ENCODE measurements at regions not wholly inside any gene's neighbourhood (a gene's known extent, or its start where the extent isn't known, plus 50 kb on each side); places are given as distances from the start of the nearest gene placed in this dataset.
"Not testable (repeated sequence)": the region's sequence is repeated elsewhere in the genome, so short reads cannot be mapped to it uniquely, and the experiment has no call there.

DNA sequence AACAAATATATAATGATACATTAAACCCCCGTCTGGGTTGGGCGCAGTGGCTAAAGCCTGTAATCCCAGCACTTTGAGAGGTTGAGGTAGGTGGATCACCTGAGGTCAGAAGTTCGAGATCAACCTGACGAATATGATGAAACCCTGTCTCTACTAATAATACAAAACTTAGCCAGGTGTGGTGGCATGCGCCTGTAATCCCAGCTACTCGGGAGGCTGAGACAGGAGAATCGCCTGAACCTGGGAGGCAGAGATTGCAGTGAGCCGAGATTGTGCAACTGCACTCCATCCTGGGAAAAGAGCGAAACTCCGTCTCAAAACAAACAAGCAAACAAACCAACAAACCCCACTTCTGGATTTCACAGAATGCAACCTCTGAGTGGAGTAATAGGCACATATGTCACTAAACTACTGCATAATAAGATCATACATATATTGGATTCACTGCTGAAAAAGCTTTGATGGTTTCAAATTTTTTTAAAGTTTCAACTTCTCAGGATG is 718.2 kb downstream of the SI start:
- Histone ChIP-seq H3K4me1 (ENCODE audit: control insufficient read depth in 1 of 2, low read depth in 2 of 2) (no peaks in the 10 kb centered on the region), H3K27ac (no peak overlapping the region), H3K36me3 (no peaks in the 10 kb centered on the region), H3K27me3 (replicated peaks; ENCODE audit: insufficient read depth) (no peaks in the 10 kb centered on the region), H3K9me3 (no peaks in the 10 kb centered on the region), H3K4me3 (no peak overlapping the region)
- DNase-seq (ENCODE audit: low spot score), result no peak
- no peak for ATAC-seq (ENCODE audit: insufficient number of reproducible peaks, low FRiP score, low read depth)
- TF ChIP-seq, protein P1, sequence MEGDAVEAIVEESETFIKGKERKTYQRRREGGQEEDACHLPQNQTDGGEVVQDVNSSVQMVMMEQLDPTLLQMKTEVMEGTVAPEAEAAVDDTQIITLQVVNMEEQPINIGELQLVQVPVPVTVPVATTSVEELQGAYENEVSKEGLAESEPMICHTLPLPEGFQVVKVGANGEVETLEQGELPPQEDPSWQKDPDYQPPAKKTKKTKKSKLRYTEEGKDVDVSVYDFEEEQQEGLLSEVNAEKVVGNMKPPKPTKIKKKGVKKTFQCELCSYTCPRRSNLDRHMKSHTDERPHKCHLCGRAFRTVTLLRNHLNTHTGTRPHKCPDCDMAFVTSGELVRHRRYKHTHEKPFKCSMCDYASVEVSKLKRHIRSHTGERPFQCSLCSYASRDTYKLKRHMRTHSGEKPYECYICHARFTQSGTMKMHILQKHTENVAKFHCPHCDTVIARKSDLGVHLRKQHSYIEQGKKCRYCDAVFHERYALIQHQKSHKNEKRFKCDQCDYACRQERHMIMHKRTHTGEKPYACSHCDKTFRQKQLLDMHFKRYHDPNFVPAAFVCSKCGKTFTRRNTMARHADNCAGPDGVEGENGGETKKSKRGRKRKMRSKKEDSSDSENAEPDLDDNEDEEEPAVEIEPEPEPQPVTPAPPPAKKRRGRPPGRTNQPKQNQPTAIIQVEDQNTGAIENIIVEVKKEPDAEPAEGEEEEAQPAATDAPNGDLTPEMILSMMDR (IDR thresholded peaks at IDR 0.05), result no peak

DNA sequence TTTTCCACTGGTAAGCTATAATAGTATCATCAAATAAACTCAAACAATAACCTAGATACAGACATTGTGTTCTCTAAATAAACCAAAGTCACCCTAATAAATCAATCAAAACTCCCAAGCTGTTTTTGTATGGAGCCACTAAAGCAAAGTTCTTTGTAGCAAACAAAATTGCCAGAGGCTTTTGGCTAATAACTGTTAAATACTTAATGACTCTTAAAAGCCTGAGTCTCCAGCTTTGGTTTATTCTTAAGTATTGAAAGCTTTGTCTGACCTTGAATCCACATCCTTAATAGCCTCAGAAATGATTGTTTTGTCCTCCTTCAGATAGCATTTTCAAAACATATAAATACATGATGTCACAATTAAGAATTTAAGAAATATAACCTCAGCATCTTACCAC is 725.3 kb downstream of the SI start:
- H3K27me3 ChIP-seq (replicated peaks; ENCODE audit: insufficient read depth), result no peaks in the 10 kb centered on the region
- DNase-seq (ENCODE audit: low spot score), result no peak
- no peaks in the 10 kb centered on the region for H3K9me3 ChIP-seq
- no peak overlapping the region for H3K27ac ChIP-seq
- TF ChIP-seq, protein P1 (IDR thresholded peaks at IDR 0.05), result no peak
- H3K36me3 ChIP-seq, result no peaks in the 10 kb centered on the region
- ATAC-seq (ENCODE audit: insufficient number of reproducible peaks, low FRiP score, low read depth), result no peak
- no peaks in the 10 kb centered on the region for H3K4me1 ChIP-seq (ENCODE audit: control insufficient read depth in 1 of 2, low read depth in 2 of 2)
- no peak overlapping the region for H3K4me3 ChIP-seq

DNA sequence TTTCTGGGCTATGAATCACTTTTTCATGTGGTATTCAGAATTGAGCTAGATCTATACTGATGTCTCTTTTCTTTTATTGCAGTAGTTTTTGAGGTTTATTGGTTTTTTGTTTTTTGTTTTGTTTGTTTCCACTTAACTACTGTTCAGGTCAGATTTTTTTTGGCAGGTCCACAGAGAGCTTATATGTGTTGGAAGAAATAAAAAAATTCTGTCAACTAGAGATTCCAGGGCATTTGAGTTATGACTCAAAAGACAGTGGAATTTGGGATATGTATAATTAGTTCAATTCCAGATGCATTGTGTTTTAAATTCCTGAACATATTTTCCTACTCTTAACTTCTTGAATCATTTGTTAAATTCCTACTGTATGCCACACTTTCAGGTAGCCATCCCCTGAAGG is 727.2 kb downstream of the SI start:
- H3K27me3 ChIP-seq (replicated peaks; ENCODE audit: insufficient read depth), result no peaks in the 10 kb centered on the region
- H3K4me3 ChIP-seq, result no peak overlapping the region
- no peaks in the 10 kb centered on the region for H3K36me3 ChIP-seq
- DNase-seq (ENCODE audit: low spot score) (no peak), ATAC-seq (ENCODE audit: insufficient number of reproducible peaks, low FRiP score, low read depth) (no peak)
- no peaks in the 10 kb centered on the region for H3K9me3 ChIP-seq
- H3K4me1 ChIP-seq (ENCODE audit: control insufficient read depth in 1 of 2, low read depth in 2 of 2), result no peaks in the 10 kb centered on the region
- TF ChIP-seq, protein P1 (IDR thresholded peaks at IDR 0.05), result no peak
- no peak overlapping the region for H3K27ac ChIP-seq

DNA sequence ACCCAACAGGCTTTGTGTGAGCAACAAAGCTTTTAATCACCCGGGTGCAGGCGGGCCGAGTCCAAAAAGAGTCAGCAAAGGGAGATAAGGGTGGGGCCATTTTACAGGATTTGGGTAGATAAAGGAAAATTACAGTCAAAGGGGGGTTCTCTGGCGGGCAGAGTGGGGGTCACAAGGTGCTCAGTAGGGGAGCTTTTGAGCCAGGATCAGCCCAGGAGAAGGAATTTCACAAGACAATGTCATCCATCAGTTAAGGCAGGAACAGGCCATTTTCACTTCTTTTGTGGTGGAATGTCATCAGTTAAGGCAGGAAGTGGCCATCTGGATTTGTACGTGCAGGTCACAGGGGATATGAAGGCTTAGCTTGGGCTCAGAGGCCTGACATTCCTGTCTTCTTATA is 736.1 kb downstream of the SI start:
- DNase-seq (ENCODE audit: low spot score); H3K27ac ChIP-seq; H3K27me3 ChIP-seq (replicated peaks; ENCODE audit: insufficient read depth); H3K36me3 ChIP-seq; H3K9me3 ChIP-seq; H3K4me3 ChIP-seq; ATAC-seq (ENCODE audit: insufficient number of reproducible peaks, low FRiP score, low read depth); H3K4me1 ChIP-seq (ENCODE audit: control insufficient read depth in 1 of 2, low read depth in 2 of 2): not testable (repeated sequence)

DNA sequence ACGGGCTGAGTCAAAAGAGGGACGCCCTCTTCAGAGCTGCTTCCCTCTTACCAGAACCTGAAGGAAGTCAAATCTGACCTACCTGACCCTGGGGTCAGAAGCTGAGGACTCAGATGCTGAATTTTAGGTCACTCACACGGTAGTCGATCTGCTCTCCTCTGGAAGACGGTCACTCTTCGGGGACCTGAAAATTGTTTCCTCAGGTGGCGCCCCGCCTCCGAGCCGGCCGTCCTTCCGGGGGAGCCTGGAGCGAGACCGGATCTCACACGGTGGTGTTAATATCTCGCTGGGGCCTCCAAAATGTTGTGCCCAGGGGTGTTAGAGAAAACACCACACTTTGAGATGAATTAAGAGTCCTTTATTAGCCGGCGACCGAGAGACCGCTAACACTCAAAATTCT is 737.2 kb downstream of the SI start:
- H3K36me3 ChIP-seq, result no peaks in the 10 kb centered on the region
- H3K4me1 ChIP-seq (ENCODE audit: control insufficient read depth in 1 of 2, low read depth in 2 of 2), result no peaks in the 10 kb centered on the region
- ATAC-seq (ENCODE audit: insufficient number of reproducible peaks, low FRiP score, low read depth) (no peak), DNase-seq (ENCODE audit: low spot score) (no peak)
- H3K27me3 ChIP-seq (replicated peaks; ENCODE audit: insufficient read depth), result no peaks in the 10 kb centered on the region
- H3K27ac ChIP-seq, result no peak overlapping the region
- TF ChIP-seq, protein P1 (IDR thresholded peaks at IDR 0.05), result no peak
- no peaks in the 10 kb centered on the region for H3K9me3 ChIP-seq
- no peak overlapping the region for H3K4me3 ChIP-seq

DNA sequence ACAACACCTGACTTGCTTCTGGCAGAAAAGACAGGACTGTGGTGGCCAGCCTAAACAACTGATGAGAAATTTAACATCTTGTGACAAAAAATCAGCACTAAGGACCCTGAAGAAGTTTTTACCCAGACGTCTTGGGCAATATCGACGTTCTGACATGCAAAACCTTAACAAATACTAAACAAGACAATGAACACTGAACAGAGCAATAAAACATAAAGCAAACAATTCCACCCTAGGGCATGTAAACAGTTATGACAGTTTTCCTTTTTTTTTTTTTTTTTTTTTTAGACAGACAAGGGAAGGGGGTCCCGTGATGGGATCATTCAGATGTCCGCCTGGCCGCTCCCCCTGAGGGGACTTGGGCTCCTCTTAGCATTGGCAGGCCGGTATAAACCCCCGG is 738.0 kb downstream of the SI start:
- ATAC-seq (ENCODE audit: insufficient number of reproducible peaks, low FRiP score, low read depth) (no peak), DNase-seq (ENCODE audit: low spot score) (no peak)
- Histone ChIP-seq H3K4me3 (no peak overlapping the region), H3K36me3 (no peaks in the 10 kb centered on the region), H3K27ac (no peak overlapping the region), H3K9me3 (no peaks in the 10 kb centered on the region), H3K27me3 (replicated peaks; ENCODE audit: insufficient read depth) (no peaks in the 10 kb centered on the region), H3K4me1 (ENCODE audit: control insufficient read depth in 1 of 2, low read depth in 2 of 2) (no peaks in the 10 kb centered on the region)
- TF ChIP-seq, protein P1 (IDR thresholded peaks at IDR 0.05), result no peak

Measured in thoracic aorta (tissue), 2 donors.